Calu3 (cell line): ENCODE measurements at regions not wholly inside any gene's neighbourhood (a gene's known extent, or its start where the extent isn't known, plus 50 kb on each side); places are given as distances from the start of the nearest gene placed in this dataset.

Experiments used
- BruUV-seq: library from RNA; stranded (reverse); fragments of 400-500 nt; replicated peaks from 2 replicates; lab custom pipeline; 2021; lab: Mats Ljungman, UMichigan
- CTCF ChIA-PET: fragments of 300-600 bp; sonication (Branson Sonifier 250); formaldehyde crosslinking; loops from one replicate; lab custom pipeline; 2022; ENCODE audit warnings: antibody characterized with exemption; lab: Charles Lee
- DNase-seq: peaks from one replicate; pipeline ENCODE4 v3.0.0; 2022
- H3K27ac Mint-ChIP-seq: one replicate; pipeline ENCODE4 v1.8.0; 2022; ENCODE audit warnings: mixed read lengths; ENCODE audit not compliant: unreplicated experiment
- H3K27me3 Mint-ChIP-seq: one replicate; pipeline ENCODE4 v1.8.0; 2022; ENCODE audit warnings: mixed read lengths; ENCODE audit not compliant: unreplicated experiment
- H3K36me3 Mint-ChIP-seq: one replicate; pipeline ENCODE4 v1.8.0; 2022; ENCODE audit warnings: mild to moderate bottlenecking, moderate library complexity, mixed read lengths; ENCODE audit not compliant: insufficient read depth, unreplicated experiment
- H3K4me1 Mint-ChIP-seq: one replicate; pipeline ENCODE4 v1.8.0; 2022; ENCODE audit warnings: mild to moderate bottlenecking, low read depth, mixed read lengths; ENCODE audit not compliant: unreplicated experiment
- H3K4me3 Mint-ChIP-seq: one replicate; pipeline ENCODE4 v1.8.0; 2022; ENCODE audit warnings: mild to moderate bottlenecking, low read depth, moderate library complexity, mixed read lengths; ENCODE audit not compliant: unreplicated experiment
- H3K9me3 Mint-ChIP-seq: one replicate; pipeline ENCODE4 v1.8.0; 2022; ENCODE audit warnings: low read depth, mixed read lengths; ENCODE audit not compliant: unreplicated experiment
- CTCF ChIP-seq: fragments of 200-600 bp; IDR thresholded peaks from one replicate; pipeline ENCODE4 v1.8.0; 2022; ENCODE audit warnings: antibody characterized with exemption; ENCODE audit not compliant: unreplicated experiment
- intact Hi-C: fragments of 100-400 bp; cut with micrococcal nuclease; formaldehyde crosslinking; loops from one replicate; pipeline ENCODE4 v1.10.0; 2022; ENCODE audit not compliant: unreplicated experiment

- no peak overlapping the region for H3K27ac Mint-ChIP-seq
- no peak overlapping the region for H3K4me3 Mint-ChIP-seq
- no TSS peak for BruUV-seq
- no peaks in the 10 kb centered on the region for H3K36me3 Mint-ChIP-seq
- peaks cover 29% of the 10 kb centered on the region for H3K27me3 Mint-ChIP-seq
- TF ChIP-seq CTCF, result no peak
- CTCF ChIA-PET, result no interaction called here
- intact Hi-C loops, result no loop called here
- H3K9me3 Mint-ChIP-seq, result peaks cover 18% of the 10 kb centered on the region
- no peak for DNase-seq
- no peaks in the 10 kb centered on the region for H3K4me1 Mint-ChIP-seq
Observed at GRCh38 chr5:9864791-9865190, 234.6 kb upstream of the TAS2R1 start.

GRCh38 chr5:9863486-9863885 is 233.3 kb upstream of the TAS2R1 start:
- Mint-ChIP-seq H3K4me3 (no peak overlapping the region), H3K36me3 (no peaks in the 10 kb centered on the region), H3K27ac (no peak overlapping the region), H3K9me3 (peaks cover 16% of the 10 kb centered on the region), H3K27me3 (peaks cover 38% of the 10 kb centered on the region), H3K4me1 (no peaks in the 10 kb centered on the region)
- CTCF ChIA-PET, result no interaction called here
- no TSS peak for BruUV-seq
- no peak for DNase-seq
- intact Hi-C loops, result no loop called here
- TF ChIP-seq CTCF, result no peak

GRCh38 chr5:9861666-9862256 is 231.6 kb upstream of the TAS2R1 start:
- intact Hi-C loops, result no loop called here
- peaks cover 46% of the 10 kb centered on the region for H3K27me3 Mint-ChIP-seq
- CTCF ChIA-PET, result no interaction called here

GRCh38 chr5:9859808-9860207 is 229.7 kb upstream of the TAS2R1 start:
- Mint-ChIP-seq H3K4me1 (no peaks in the 10 kb centered on the region), H3K27me3 (peaks cover 66% of the 10 kb centered on the region), H3K27ac (no peak overlapping the region), H3K4me3 (no peak overlapping the region), H3K9me3 (peaks cover 5% of the 10 kb centered on the region), H3K36me3 (no peaks in the 10 kb centered on the region)
- no peak for DNase-seq
- no peak for TF ChIP-seq CTCF
- CTCF ChIA-PET, result interaction anchor here (1.4 kb wide), 1 partner anchor 171 kb away, joined by 3 read pairs; no protein-coding TSS in a partner anchor
- BruUV-seq, result no TSS peak
- intact Hi-C loops, result no loop called here

More at GRCh38 chr5:9861666-9862256, 231.6 kb upstream of the TAS2R1 start:
- Mint-ChIP-seq H3K4me3 (no peak overlapping the region), H3K9me3 (peaks cover 18% of the 10 kb centered on the region), H3K4me1 (no peaks in the 10 kb centered on the region), H3K36me3 (no peaks in the 10 kb centered on the region), H3K27ac (no peak overlapping the region)
- TF ChIP-seq CTCF, result no peak
- BruUV-seq, result no TSS peak
- no peak for DNase-seq
